Fibroblast of skin of right biceps (primary cell): ENCODE measurements at regions not wholly inside any gene's neighbourhood (a gene's known extent, or its start where the extent isn't known, plus 50 kb on each side); places are given as distances from the start of the nearest gene placed in this dataset.
"Not testable (repeated sequence)": the region's sequence is repeated elsewhere in the genome, so short reads cannot be mapped to it uniquely, and the experiment has no call there.

Source experiments
- DNase-seq: peaks from one replicate; pipeline ENCODE4 v3.0.0-alpha.2; 2013

DNA sequence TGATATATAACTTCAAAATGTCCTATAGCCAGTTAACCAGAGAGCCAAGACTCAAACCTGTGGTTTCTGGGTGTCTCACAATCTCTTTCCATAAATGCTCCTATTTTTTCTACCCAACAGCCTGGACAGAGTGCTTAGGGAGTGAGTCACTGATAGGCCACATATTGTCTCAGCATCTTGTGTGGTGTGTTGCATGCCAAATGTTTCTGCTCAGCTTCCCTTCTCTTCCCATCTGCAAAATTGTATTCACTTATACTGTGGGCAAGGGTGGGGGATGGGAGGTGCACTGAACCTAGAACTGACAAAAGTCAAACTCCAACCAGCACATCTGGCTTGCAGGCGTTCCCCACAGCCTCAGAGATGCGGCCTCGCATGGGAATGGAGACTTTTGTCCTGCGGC lies 123.3 kb downstream of the KCNA5 start:
- peak; percentile 99 for DNase-seq

DNA sequence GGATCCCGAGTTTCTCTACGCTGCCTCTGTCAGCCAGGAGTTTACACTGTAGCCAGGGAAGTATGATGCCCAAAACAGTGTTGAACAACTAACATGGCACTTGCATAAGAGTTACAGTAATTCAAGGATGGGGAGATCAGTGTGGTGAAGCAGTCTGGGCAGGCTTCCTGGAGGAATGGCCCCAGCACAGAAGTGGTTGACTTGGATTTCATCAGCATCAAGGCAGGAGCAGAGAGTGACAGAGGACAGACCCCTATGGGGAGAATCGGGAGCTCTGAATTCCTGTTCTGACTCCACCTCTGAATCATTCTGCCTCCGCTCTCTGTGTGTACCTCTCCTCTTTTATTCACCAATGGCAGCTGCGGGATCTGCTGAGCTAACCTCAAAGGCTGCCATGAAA lies 124.5 kb downstream of the KCNA5 start:
- no peak for DNase-seq

DNA sequence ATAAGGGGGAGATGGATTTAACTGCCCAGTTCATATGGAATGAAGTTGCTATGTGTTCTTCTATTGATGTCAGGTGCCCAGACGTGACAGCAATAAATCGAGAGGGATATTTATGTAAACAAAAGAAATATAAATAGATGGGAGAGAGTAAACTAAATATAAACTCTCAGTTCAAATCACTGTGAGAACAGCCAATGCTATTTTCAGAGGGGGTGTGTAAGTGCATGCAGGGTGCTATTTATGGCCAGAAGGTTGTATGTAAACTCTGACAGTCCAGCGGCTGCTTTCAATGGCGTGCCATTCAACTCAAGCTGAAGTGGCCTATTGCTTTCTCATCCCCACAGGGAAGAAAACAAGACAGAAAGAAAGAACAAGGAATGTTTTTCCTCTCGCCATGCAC lies 127.2 kb downstream of the KCNA5 start:
- no peak for DNase-seq

DNA sequence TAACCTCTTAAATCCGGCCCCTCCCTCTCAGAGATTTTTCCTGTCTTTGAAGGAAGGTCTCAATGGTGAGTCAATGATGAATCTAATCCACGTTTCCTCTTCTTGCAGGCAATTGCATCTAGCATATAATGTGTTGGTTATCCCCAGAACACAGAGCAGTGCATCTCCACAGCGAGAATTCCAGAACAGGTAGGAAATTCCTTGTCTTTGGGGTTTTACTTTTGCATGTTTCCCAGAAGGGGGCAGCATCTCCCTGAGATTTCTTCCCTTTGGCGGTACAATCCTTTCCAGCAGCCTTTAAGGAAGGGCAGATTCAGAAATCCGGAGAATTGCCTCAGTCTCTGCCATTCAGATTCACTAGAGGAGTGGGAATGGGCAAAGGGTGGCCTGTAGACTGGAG lies 128.0 kb downstream of the KCNA5 start:
- DNase-seq, result peak; percentile 82

DNA sequence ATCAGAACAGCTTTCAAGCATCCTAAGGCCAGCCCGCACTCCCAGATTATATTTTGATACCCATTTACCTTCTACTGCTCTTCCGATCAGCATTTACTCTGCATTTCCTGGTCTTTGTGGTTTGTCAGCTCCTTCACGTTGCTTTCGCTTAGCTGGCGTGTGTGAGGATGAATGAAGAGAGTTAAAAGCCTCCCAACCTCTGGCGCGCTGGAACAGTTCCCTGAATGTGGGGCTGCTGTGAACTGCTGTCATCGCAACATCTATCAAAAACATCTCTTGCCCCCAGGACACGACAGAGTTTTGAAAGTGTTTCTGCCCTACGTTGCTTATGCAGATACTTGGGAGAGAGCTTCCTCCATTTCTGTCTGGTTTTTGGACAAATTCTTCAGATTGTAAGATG lies 129.2 kb downstream of the KCNA5 start:
- peak; percentile 79 for DNase-seq

DNA sequence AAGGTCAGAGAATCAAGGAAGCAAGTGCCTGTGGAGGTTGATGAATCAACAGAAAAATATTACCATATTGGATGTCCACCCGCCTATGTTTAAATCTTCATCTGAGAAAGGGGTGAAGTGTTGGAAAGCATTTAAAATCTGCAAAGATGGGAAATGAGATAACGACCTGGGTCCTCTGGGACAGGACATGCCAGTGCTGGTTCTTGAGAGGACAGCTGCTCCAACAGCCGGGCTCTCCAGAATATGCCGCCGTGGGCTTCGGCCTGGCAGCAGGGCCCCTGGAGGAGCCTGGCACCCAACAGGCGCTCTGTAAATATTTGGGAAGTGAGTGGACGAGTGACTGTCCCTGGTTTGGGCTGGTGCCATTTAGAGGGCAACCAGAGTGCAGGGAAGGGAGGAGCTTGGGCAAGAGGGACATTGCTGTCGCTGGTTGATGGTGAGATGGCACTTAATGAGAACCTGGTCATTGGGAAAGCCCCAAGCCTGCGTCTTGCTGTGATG lies 129.9 kb downstream of the KCNA5 start:
- peak; percentile 49 for DNase-seq

DNA sequence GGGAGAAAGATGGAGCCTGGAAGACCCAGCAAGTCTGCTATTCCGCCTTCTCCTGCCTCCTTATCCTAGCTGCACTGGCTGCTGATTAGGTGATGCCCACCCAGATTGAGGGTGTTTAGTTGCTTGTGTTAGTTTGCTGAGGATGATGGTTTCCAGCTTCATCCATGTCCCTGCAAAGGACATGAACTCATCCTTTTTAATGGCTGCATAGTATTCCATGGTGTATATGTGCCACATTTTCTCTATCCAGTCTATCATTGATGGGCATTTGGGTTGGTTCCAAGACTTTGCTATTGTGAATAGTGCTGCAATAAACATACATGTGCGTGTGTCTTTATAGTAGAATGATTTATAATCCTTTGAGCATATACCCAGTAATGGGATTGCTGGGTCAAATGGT lies 131.7 kb downstream of the KCNA5 start:
- not testable (repeated sequence) for DNase-seq

DNA sequence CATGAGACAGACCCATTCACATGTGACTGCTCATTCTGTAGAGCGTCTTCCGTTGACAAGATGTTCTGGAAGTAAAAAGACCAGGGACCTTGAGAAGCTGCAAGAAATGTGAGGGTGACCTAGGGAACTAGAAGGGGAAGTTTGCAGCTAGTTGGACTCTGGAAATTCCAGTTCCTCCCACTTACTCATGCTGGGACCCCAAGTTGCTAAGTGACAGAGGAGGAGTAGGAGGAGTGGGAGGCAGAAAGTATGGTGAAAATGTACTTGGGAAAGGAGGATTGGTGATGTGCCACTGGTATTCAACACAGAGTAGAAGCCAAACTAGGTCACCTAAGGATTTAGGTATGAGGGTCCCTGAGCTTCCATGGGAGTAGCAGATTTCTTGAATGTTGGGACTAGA lies 132.4 kb downstream of the KCNA5 start:
- no peak for DNase-seq

DNA sequence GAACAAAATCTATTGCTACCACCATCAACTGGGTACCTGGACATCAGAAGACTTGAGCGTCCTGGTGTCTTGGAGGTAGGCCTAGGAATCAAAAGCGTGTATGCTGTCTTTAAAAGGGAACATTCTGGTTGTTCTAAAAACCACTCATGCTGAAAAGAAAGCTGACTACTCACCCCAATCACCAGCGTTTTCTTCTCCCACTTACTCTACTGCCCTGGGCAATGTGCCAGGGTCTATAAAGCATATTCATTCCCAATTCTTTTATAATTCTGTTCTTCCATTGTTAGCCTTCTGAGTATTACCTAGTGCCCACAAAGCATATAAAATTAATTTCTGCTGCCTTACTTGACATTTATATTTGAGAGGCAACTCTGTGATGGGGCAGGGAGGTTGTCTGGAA lies 133.4 kb downstream of the KCNA5 start:
- DNase-seq, result no peak

DNA sequence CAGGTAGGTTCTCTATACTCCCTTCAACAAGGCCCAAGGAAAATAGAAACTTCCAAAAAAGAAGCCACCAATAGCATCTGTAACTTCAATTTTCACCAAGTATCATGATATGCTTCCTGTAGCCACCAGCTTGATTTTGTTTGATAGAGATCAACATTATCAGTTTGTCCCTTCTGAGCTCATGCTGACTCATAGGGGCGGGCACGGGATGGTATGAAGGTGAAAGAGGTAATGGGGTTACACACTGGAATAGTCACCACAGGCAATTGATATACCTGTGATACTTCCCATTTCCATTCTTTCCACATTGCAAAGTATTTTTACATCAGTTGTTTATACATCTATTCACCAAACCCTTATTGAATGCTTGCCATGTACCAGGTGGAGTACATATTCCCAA lies 134.1 kb downstream of the KCNA5 start:
- DNase-seq, result no peak

DNA sequence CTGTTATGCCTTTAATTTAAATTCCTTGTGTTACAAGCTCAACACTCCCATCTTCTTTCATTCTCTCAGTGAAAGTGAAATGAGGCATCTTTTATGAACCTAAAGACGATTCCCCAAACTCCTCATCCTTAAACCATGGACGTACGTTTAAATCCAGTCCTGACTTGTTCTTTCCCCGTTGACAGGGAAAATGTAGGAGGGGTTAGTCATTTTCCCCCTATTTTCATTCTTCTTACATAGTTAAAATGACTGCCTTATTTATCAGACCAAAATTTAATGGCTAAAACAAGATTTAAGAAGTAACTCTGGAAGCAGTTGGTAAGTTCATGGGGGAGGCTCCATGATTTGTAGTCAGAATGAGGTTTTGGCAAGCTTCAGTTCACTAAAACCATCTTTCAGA lies 134.9 kb downstream of the KCNA5 start:
- DNase-seq, result peak; percentile 55

DNA sequence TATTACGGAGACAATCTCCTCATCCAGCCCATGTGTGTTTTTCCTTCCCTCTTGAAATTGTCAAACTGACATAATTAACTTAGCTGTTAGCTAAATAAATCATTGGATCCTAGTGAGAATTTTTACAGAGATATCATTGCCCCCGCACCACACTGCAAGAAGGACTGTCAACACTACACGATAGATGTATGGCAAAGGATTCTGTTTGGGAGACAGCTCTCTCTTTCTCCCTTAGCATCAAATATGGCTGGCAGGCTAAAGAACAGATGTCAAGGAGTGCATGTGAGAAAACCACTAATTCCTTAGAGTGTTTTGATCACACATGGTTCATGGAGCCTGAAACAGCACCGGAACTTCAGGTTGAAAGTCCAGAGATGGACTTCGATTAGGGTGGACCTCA lies 136.8 kb downstream of the KCNA5 start:
- no peak for DNase-seq

DNA sequence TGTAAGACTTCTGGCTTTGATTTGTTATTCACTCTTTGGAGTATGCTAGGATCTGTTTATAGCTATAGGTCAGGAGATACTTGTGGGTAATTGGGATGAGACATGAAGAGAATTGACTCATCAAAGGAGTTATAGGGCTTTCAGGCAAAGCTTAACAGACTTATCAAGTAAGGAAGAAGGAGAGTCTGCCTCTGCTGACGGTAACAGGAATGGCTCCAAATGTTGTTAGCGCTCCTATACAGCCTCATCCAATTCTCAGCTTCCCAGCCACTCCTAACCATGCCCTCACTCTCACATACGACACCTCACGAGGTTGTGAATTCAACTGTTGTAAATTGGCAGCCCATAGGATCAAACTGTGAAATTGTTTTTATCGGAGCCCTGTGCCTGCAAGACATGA lies 140.5 kb downstream of the KCNA5 start:
- peak; percentile 59 for DNase-seq

DNA sequence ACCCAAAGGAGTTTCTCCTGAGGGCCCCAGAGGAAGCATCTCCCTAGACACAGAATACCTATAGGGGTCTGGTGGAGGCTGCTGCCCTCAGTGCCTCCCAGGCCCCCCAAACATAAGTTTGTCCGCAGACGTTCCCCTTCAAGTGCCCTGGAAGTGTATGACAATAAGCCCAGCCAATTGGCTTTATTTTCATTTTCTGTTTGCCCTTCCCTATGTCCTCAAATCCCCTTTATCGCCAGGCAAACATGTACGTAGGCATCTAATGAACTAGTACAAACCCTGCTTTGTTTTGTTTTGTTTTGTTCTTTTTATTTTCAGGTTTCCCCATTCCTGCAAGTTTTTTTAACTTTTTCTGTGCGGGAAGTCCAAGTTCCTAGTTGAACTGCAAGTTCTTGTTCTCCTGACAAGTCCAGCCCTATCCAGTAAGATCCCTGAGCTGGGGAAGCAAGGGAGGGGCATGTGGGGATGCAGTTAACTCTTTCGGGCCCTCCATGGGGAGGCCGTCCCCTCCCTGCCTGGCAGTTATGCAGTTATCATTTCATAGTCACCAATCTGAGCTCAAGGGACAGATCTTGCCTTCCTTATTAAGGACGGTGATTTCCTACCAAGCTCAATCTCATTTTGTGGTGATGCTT lies 141.9 kb downstream of the KCNA5 start:
- DNase-seq, result no peak

DNA sequence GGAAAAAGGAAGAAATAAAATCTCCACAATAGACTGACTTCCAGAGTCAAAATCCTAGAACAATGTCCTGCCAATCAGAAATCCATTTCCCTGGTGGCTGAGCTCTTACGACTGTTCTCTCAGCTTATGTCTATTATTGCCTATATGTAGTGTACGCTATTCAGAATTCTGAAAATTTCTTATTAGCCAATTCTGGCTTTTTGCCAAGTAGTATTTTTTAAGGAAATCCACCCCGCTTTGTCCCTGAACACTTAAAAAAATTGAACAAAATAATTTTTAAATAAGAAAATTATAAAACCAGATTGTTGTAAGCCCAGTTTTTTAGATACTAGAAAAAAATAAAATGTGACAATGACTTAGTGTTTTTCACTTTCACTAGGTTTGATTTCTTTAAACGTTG lies 143.0 kb downstream of the KCNA5 start:
- DNase-seq, result no peak

DNA sequence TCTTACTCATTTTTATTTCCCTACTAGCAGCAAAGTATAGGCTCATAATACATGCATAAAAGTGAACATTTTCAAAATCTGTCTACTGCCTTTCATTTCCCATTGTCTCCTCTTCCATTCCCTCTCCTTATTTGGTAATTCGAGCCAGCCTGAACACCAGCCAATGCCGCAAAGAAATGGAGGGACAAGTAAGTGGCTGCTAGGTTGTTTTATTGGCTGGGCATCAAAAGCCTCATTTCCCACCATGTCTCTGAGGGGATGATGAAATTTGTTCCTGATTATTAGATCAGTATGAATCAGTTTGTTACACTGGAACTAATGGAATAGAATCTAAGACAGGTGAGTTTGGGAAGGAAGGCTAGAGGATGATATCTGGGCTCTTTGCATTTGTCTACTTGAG lies 143.5 kb downstream of the KCNA5 start:
- DNase-seq, result peak; percentile 29

DNA sequence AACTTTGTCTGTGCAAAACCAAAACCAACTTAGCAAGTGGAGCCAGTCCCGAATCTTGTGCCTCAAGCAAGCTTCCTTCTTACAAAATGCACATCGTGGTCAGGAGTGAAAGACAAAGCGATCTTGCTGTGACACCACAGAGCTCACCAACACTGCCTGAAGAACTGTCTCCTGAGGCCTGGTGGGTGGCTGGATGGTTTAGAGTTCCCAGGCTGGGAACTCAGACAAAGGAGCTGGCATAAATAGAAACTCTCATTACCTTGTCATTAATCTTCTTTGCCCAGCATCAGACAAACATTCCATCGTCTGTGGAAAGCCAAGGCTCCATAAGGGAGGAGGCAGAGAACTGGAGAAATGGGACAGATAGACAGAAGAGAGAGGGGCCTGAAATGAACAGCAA lies 144.8 kb downstream of the KCNA5 start:
- no peak for DNase-seq

DNA sequence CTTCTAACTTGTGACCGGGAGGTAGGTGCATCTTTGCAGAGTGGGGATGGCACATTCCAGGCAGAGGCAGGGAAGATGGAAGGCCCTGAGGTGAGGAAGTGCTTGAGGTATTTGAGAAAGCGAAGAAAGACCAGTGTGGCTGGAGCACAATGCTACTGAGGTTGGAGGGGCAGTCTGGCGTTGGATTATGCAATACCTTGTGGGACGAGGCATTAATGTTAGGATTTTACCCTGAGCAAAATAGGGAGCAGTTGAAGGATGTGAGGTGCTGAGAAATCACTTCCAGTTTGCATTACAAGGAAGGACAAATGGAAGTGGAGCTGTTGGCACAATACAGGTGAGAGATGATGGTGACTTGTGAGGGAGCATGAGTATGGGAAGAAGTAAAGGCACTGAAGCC lies 145.5 kb downstream of the KCNA5 start:
- DNase-seq, result no peak

DNA sequence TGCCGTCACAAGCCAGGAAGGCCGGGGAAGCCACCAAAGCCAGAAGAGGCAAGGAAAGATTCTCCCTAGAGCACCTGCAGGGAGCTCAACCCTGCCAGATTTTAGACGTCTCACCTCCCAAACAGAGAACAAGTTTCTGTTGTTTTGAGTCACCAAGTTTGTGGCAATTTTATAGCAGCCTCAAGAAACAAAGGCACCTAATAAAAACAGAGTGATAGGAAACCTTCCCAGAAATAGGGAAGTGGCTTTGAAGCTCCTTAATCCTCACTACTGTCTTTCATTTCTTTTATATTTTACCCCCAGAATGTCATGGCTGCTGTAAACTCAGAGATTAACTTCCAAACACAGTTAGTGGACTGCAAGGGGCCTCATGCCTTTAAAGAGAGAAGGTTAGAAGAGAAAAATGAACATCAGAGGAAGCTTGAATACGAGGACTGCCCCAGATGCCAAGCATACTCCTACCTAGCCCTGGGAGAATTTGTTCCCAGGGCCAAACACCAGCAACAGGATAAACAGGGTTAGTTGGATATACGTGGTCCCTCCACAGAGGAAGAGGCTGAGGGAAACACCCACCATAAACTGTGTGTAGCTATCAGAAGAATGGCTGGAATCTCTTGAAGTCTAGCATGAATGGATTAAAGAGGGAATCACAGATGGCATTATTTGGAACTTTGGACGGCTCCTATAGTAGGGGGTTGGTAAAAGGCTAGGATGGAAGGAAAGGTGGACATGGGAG lies 148.3 kb downstream of the KCNA5 start:
- no peak for DNase-seq

DNA sequence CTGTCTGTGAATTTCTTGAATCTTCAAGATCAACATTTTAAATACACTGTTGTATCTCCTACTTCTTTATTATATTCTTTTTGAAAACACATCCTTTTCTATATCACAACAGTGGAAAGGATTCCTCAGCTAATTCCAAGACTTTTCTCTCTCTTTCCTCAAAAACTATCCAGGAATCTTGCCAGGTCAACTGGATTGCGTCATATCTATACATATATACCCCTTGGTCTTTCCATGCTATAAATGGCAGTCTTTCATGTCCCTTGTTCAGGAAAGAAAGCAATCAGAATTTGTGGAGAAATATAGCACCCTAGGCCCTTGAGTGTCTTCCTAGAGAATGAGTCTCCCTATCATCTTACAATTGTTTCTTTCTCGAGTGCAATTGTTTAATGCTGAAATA lies 149.0 kb downstream of the KCNA5 start:
- DNase-seq, result peak; percentile 60

DNA sequence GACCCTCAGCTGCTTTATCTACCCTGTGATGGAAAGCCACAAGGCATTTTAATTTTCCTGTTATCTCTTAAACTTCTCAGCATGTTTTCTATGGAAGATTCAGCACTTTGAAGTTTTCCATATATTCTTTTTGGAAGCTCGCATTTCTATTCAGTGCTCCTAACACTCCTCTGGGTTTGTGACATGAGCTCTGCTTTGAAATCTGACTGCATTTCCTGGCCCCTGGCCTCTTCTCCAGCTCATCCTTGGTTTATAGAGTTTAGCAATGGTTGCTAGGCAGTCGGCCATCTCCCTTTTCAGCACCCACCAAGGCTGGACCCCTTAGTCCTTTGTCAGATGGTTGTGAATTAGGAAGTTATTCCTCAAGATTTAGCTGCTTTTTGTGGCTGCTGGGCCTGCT lies 150.6 kb downstream of the KCNA5 start:
- no peak for DNase-seq

DNA sequence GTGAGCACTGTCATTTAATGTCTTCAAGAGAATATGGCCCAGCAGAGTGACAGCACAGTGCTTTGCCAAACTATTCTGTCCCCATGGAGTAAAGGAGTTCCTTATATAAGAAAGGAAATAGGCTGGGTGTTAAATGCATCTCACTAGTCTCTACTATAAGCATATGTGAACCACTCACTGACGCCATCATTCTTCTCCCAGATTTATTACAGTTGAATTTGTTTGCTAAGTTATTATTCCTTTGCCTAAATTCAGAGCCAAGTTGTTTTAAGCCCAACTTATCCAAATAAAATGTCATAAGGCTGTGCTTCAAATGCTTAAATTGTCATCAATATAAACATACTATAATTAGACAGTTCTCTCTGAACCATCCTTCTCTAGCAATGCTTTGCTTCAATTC lies 151.6 kb downstream of the KCNA5 start:
- no peak for DNase-seq

DNA sequence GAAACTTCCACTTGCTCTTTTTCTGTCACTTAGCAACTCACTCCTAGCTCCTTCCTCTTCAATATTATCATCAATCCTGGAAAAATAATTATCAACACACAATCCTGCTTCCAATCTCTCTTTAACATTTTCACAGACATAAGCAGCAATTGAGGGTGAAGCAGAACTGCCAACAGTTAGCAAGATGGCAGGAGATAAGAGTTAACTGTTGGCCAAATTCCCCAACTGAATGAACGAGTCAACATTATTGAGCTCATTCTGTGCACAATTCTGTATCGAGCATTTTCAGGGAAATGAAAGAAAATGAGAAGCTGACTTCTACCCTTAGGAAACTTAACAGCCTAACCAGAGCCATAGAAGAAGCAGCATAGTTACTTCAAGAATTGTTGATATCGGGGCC lies 152.0 kb downstream of the KCNA5 start:
- no peak for DNase-seq

DNA sequence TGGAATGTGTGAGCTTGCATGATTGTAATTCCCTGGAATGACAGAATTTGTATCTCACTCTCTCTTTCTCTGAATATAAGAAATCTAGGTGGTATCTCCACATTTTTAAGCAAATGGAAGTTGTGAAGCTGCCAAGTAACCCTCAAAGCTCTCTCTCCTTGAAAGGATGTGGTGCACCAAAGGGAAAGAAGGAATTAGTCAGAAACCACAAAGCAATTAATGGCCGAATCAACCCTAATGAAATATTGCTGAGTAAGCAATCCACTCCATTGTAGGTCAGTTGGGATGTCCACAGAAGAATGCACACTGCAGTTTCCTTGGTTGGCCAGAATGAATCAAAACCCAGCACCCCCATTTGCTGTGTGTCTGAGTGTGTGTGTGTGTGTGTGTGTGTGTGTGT lies 153.5 kb downstream of the KCNA5 start:
- DNase-seq, result peak; percentile 95

DNA sequence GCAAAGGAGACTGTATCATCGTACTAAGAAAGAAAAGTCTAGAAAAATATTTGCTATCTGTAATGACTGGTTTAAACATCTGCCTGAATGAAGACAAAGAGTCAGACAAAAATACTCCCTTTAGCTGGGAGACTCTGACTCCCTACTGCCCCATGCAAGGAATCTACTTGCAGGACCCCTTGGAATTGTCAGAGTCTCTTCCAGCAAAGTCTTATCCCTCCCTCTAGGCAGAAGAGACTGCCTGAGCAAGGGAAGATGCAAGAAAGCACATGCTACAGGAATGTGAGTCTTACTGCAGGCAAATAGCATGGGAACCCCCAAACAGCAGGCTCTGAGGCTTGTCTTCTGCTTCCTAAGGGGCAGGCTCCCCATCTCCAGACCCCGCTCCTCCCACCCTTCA lies 154.0 kb downstream of the KCNA5 start:
- DNase-seq, result peak; percentile 49
